Activated naive CD8-positive, alpha-beta T cell (primary cell): ENCODE measurements at regions not wholly inside any gene's neighbourhood (a gene's known extent, or its start where the extent isn't known, plus 50 kb on each side); places are given as distances from the start of the nearest gene placed in this dataset.

Experiments used
- H3K27ac Mint-ChIP-seq: one replicate; pipeline ENCODE4 v1.8.0; 2021; ENCODE audit warnings: mixed read lengths
- H3K27me3 Mint-ChIP-seq: one replicate; pipeline ENCODE4 v1.8.0; 2021; ENCODE audit warnings: mixed read lengths
- H3K36me3 Mint-ChIP-seq: one replicate; pipeline ENCODE4 v1.8.0; 2021; ENCODE audit warnings: mixed read lengths
- H3K4me1 Mint-ChIP-seq: one replicate; pipeline ENCODE4 v1.8.0; 2021; ENCODE audit warnings: low read depth, mixed read lengths
- H3K4me3 Mint-ChIP-seq: one replicate; pipeline ENCODE4 v1.8.0; 2021; ENCODE audit warnings: mild to moderate bottlenecking, mixed read lengths
- H3K9me3 Mint-ChIP-seq: one replicate; pipeline ENCODE4 v1.8.0; 2021; ENCODE audit warnings: low read depth, mixed read lengths

DNA sequence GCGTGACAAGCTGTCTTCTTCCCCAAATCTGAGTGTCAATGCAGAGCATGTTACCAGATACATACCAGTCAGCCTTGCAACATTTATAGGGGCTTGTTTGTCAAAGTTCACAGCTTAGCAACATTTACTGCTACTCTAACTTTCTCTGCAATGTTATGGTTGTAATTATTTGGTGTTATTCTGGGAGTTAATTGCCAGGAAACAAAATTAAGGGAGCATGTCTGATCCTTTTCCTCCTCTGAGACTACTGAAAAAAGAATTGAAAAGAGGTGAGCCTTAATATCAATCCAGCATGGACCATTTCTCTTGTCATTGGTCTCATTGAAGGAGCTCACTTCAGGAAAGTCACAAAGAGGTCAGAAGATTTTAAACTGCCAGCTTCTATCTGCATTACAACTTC, 465.6 kb upstream of the LINC00305 start:
- H3K36me3 Mint-ChIP-seq, result no peaks in the 10 kb centered on the region
- no peaks in the 10 kb centered on the region for H3K27me3 Mint-ChIP-seq
- H3K27ac Mint-ChIP-seq, result no peak overlapping the region
- peaks cover 15% of the 10 kb centered on the region for H3K9me3 Mint-ChIP-seq
- no peaks in the 10 kb centered on the region for H3K4me1 Mint-ChIP-seq
- H3K4me3 Mint-ChIP-seq, result no peak overlapping the region

DNA sequence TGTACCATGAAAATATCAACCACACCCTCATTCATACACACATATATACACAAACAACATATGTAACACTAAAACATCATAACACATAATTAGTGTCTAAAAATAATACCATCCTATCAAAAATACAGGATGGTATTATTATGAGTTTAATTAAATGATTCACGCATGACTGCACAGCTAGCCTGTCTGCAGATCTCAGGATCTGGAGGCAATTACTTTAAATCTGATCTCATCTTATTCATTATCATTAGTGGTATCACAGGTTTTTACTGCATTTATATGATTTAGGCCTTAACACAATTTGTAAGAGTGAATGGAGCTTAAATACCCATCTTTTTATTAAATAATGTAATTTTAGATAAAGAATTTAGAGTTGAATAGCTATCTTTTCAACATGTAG, 443.4 kb upstream of the LINC00305 start:
- Mint-ChIP-seq H3K27me3 (no peaks in the 10 kb centered on the region), H3K4me3 (no peak overlapping the region), H3K27ac (no peak overlapping the region), H3K36me3 (no peaks in the 10 kb centered on the region), H3K9me3 (peaks cover 6% of the 10 kb centered on the region), H3K4me1 (no peaks in the 10 kb centered on the region)

DNA sequence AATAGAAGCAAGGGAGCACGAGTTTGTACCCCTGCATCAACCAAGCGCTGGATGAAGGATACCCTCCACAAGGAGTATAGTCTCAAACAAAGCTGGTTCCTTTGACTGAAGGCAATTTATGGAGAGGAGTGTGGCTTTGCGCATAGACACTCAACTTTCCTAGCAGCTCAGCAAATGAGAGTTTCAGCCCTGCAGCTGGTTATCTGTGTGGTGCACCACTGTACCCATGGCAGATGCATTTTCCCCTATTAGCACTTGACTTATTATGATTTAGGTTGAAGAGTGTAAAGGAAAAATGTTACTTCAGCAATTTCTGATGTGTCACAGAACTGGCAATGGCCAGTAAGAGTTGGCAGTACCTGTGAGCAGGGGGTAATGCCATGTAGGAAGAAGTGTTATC, 440.1 kb upstream of the LINC00305 start:
- no peak overlapping the region for H3K27ac Mint-ChIP-seq
- H3K4me3 Mint-ChIP-seq, result no peak overlapping the region
- peaks cover 10% of the 10 kb centered on the region for H3K9me3 Mint-ChIP-seq
- no peaks in the 10 kb centered on the region for H3K36me3 Mint-ChIP-seq
- H3K4me1 Mint-ChIP-seq, result no peaks in the 10 kb centered on the region
- H3K27me3 Mint-ChIP-seq, result no peaks in the 10 kb centered on the region

DNA sequence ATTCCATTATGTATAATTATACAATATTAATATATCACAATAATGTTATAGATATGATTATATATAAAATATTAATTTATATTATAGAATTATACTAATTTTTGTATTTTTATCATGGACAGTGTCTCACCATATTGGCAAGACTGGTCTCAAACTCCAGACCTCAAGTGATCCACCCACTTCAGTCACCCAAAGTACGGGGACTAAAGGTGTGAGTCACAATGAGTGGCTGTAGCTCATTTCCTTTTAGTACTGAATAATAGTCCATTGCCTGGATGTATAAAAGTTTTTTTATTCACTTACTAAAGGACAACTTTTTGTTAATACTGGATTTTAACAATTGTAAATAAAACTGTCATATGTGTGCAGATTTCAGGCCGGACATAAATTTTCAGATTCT, 417.6 kb upstream of the LINC00305 start:
- no peaks in the 10 kb centered on the region for H3K27me3 Mint-ChIP-seq
- no peaks in the 10 kb centered on the region for H3K36me3 Mint-ChIP-seq
- peaks cover 25% of the 10 kb centered on the region for H3K9me3 Mint-ChIP-seq
- no peak overlapping the region for H3K4me3 Mint-ChIP-seq
- no peaks in the 10 kb centered on the region for H3K4me1 Mint-ChIP-seq
- no peak overlapping the region for H3K27ac Mint-ChIP-seq

DNA sequence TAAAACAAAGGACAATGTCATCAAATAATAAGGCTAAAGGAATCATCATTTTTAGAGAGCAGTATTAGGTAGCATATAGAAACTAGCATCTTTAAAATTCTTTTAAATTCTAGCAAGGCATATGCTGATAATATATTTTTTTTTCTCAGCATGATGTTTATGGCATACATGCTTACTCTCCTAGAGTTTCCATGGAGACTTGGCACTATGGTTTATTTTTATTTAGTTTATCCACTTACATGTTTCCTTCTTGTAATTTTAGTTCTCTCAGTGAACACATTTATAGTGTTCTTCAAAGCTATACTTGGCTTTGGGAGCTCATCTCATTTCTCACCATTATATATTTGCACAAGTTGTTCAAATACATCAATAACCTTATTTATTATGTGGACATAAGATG, 413.8 kb upstream of the LINC00305 start:
- no peaks in the 10 kb centered on the region for H3K36me3 Mint-ChIP-seq
- H3K9me3 Mint-ChIP-seq, result peaks cover 20% of the 10 kb centered on the region
- no peak overlapping the region for H3K4me3 Mint-ChIP-seq

DNA sequence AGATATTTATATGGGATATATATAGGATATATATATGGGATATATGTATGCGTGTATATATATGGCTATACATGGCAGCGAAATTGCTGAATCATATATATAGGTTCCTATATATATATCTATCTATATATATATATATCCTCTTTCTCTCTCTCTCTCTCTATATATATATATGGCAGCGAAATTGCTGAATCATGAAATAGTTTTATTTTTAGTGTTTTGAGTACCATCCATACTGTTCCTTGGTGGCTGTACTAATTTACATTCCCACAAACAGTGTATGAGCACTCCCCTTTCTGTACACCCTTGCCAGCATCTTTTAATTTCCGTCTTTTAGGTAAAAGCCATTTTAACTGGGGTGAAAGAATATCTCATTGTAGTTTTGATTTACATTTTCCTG, 397.6 kb upstream of the LINC00305 start:
- no peak overlapping the region for H3K4me3 Mint-ChIP-seq

More for the DNA sequence above, 413.8 kb upstream of the LINC00305 start:
- no peaks in the 10 kb centered on the region for H3K4me1 Mint-ChIP-seq
- no peaks in the 10 kb centered on the region for H3K27me3 Mint-ChIP-seq
- H3K27ac Mint-ChIP-seq, result no peak overlapping the region

DNA sequence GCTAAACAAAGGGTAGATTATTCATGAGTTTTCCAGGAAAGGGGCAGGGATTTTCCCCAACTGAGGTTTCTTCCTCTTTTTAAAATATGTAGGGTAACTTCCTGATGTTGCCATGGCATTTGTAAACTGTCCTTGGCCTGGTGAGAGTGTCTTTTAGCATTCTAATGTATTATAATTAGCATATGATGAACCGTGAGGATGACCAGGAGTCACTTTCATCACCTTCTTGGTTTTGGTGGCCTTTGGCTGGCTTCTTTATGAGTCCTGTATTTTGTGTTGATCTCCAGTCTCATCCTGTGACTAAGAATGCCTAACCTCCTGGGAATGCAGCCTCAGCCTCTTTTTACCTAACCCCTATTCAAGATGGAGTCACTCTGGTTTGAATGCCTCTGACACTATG, 391.0 kb upstream of the LINC00305 start:
- no peak overlapping the region for H3K4me3 Mint-ChIP-seq
- H3K27ac Mint-ChIP-seq, result no peak overlapping the region
- no peaks in the 10 kb centered on the region for H3K27me3 Mint-ChIP-seq
- H3K4me1 Mint-ChIP-seq, result no peaks in the 10 kb centered on the region
- no peaks in the 10 kb centered on the region for H3K36me3 Mint-ChIP-seq
- H3K9me3 Mint-ChIP-seq, result peaks cover 8% of the 10 kb centered on the region

More for the DNA sequence above, 397.6 kb upstream of the LINC00305 start:
- H3K27me3 Mint-ChIP-seq, result no peaks in the 10 kb centered on the region
- no peaks in the 10 kb centered on the region for H3K36me3 Mint-ChIP-seq
- no peak overlapping the region for H3K27ac Mint-ChIP-seq
- H3K4me1 Mint-ChIP-seq, result no peaks in the 10 kb centered on the region
- no peaks in the 10 kb centered on the region for H3K9me3 Mint-ChIP-seq

DNA sequence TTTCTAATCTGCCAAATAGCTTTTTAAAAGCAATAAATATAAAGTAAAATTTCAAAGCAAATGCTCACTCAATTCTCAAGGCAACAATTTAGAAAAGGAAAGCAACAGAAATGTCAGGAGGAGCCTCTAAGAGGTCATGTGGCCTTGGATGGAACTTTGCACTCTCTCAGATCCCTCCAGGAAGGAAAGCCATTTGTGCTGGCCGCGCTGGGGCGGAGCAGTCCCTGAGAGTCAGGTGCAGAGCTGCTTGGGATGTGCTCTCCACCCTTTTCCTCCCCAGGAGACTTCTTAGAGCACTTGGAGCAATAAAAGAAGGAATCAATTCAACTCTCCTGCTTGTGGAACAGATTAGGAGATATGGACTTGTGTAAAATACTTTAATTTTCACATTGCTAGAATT, 379.8 kb upstream of the LINC00305 start:
- no peak overlapping the region for H3K27ac Mint-ChIP-seq
- no peak overlapping the region for H3K4me3 Mint-ChIP-seq
- no peaks in the 10 kb centered on the region for H3K4me1 Mint-ChIP-seq
- no peaks in the 10 kb centered on the region for H3K27me3 Mint-ChIP-seq
- peaks cover 4% of the 10 kb centered on the region for H3K9me3 Mint-ChIP-seq
- H3K36me3 Mint-ChIP-seq, result no peaks in the 10 kb centered on the region

DNA sequence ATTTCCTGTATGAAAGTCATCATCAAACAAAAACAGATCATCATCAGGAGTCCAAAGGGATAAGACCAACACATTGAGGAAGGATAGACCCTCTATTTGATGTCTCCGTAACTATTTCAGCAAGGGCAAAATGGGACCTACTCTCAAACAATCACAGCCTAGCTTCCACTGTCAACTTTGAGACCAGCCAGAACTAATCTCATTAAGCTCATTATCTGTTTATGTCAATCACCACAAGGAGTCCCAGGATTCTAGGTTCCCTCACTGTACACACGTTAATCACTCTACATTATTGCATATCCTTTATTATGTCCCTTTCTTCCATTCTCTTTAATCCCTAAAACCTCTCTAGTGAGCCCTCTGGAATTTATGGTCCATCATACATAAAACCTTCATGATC, 370.3 kb upstream of the LINC00305 start:
- Mint-ChIP-seq H3K27ac (no peak overlapping the region), H3K27me3 (no peaks in the 10 kb centered on the region), H3K4me1 (no peaks in the 10 kb centered on the region), H3K4me3 (no peak overlapping the region), H3K36me3 (no peaks in the 10 kb centered on the region), H3K9me3 (peaks cover 17% of the 10 kb centered on the region)

DNA sequence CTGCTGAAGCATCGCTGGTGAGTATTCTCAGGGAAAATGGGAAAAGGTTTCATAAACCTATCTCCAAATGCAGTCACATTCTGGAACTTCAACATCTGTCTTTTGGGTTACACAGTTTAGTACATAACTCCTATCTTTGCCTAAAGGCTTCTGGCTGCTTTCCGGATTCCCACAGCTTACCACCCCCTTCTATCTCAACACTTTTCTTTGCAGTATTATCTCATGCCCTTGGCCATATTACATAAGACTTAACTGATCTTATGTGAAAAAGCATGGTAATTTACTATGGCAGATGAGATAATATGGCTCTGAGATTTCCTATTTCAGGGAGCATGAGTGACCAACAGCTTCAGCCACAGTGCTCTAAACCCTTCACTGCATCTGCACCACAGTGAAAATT, 369.3 kb upstream of the LINC00305 start:
- Mint-ChIP-seq H3K27ac (no peak overlapping the region), H3K36me3 (no peaks in the 10 kb centered on the region), H3K9me3 (peaks cover 17% of the 10 kb centered on the region), H3K4me3 (no peak overlapping the region), H3K4me1 (no peaks in the 10 kb centered on the region), H3K27me3 (no peaks in the 10 kb centered on the region)

DNA sequence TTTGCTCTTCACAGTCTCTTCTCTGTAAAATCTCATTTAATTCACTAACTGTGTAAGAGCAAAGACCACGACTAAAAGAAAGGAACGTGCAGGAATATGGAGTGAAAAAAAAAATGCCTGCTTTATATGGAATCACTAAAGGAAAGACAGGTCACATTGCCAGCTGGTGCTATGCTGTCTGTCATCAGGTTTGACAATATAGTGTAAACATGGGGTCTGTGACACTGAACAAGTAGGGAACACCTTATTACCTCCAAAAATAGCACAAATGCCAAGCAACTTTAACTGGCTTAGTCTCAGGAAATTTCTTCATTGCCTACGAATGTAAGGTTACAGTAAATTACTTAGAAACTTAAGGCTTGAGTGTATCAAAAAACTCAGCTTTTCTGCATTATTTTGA, 364.5 kb upstream of the LINC00305 start:
- no peak overlapping the region for H3K27ac Mint-ChIP-seq
- no peaks in the 10 kb centered on the region for H3K27me3 Mint-ChIP-seq
- H3K4me1 Mint-ChIP-seq, result no peaks in the 10 kb centered on the region
- H3K36me3 Mint-ChIP-seq, result no peaks in the 10 kb centered on the region
- peaks cover 3% of the 10 kb centered on the region for H3K9me3 Mint-ChIP-seq
- H3K4me3 Mint-ChIP-seq, result no peak overlapping the region

DNA sequence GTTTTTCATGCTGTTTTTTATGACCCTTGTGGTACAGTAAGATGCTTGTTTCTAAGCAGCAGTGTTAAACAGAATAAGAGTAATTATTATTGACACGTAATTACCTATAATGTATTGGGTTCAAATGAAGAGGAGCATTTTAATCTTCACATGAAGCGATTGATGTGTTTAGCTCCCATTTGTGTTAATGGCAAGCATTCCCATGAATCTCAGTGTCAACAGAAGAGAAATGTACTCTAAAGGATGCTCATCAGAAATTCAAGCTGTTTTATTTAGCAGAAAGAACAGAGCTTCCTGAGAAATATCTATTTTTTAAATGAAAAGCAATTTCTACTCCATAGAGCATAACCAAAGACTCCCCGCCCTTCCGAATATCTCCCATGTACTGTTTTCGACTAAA, 341.3 kb upstream of the LINC00305 start:
- H3K9me3 Mint-ChIP-seq, result peaks cover 12% of the 10 kb centered on the region
- no peak overlapping the region for H3K27ac Mint-ChIP-seq
- peaks cover 1% of the 10 kb centered on the region for H3K27me3 Mint-ChIP-seq
- no peak overlapping the region for H3K4me3 Mint-ChIP-seq
- H3K4me1 Mint-ChIP-seq, result no peaks in the 10 kb centered on the region
- H3K36me3 Mint-ChIP-seq, result no peaks in the 10 kb centered on the region

DNA sequence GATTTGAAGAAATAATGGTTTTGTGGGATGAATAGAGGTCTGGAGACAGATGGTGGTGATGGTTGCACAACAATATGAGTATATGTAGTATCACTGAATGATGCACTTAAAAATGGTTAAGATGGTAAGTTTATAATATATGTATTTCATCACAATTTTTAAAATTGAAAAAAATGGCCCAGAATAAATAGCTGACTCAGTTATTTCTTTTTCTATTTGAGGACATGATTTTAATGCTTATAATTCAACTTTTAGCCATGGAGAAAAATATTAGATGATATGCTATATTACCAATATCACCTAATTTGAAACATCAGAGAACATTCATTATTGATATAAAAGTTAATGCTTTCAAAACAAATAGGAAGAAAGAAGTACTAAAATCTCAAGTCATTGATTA, 339.8 kb upstream of the LINC00305 start:
- Mint-ChIP-seq H3K27me3 (peaks cover 1% of the 10 kb centered on the region), H3K27ac (no peak overlapping the region), H3K4me3 (no peak overlapping the region)

DNA sequence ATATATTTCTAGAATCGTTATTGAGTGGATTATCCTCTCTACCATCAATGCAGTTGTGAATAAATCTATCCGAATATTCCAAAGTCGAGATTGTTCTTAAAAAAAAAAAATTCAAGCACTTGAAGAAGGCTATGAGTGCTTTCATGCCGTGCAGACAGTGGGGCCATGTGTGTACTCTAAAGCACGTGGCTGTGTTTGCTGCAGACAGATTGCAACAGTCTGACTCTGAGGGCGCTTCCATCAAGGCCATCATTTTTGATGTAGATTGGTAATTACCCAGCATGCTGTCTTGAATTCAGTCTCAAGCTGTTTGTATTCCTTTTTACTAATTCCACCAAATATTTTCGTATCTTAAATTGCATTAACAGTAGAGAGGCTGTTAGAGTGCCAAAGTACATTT, 325.9 kb upstream of the LINC00305 start:
- no peak overlapping the region for H3K4me3 Mint-ChIP-seq
- no peak overlapping the region for H3K27ac Mint-ChIP-seq
- no peaks in the 10 kb centered on the region for H3K4me1 Mint-ChIP-seq
- H3K36me3 Mint-ChIP-seq, result no peaks in the 10 kb centered on the region
- peaks cover 5% of the 10 kb centered on the region for H3K9me3 Mint-ChIP-seq
- H3K27me3 Mint-ChIP-seq, result no peaks in the 10 kb centered on the region

More for the DNA sequence above, 339.8 kb upstream of the LINC00305 start:
- Mint-ChIP-seq H3K36me3 (no peaks in the 10 kb centered on the region), H3K4me1 (no peaks in the 10 kb centered on the region), H3K9me3 (peaks cover 12% of the 10 kb centered on the region)

DNA sequence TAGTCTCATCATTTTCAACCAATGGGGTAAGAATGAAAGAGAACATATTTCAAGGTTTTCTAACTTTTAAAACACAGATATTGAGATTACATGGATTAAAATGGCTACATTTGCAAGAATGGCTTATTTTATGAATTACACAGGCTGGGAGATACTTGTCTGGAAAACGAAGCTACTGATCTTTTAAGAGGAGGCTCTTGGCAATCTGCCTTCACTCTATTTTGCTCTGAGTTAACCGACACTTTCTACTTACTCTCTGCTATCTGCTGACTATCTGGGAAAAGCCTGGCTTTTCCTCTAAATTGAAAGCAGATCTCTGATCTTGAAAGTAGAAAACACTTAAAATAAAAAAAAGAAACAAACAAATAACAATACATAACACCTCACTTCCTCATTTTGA, 325.4 kb upstream of the LINC00305 start:
- Mint-ChIP-seq H3K27ac (no peak overlapping the region), H3K9me3 (peaks cover 5% of the 10 kb centered on the region), H3K4me1 (no peaks in the 10 kb centered on the region), H3K36me3 (no peaks in the 10 kb centered on the region), H3K27me3 (no peaks in the 10 kb centered on the region), H3K4me3 (no peak overlapping the region)

DNA sequence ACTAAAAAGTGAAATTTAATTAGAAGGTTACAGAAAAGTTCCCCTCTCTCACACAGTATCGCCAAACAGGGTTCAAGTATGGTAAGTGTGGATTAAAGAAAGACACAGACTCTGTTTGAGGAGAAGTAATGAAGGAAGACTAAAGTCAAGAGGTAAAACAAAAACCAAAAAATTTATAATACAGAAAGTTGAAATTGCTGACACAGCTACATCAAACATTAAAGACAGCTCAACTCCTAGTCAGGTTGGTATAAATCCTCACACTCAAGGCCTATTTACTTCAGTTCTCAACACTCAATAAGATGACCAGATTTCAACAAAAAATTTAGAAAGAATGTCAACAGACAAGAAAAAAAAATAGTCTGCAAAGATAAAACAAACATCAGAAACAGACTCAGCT, 300.5 kb upstream of the LINC00305 start:
- Mint-ChIP-seq H3K27ac (no peak overlapping the region), H3K4me1 (no peaks in the 10 kb centered on the region), H3K4me3 (no peak overlapping the region), H3K36me3 (no peaks in the 10 kb centered on the region), H3K9me3 (peaks cover 7% of the 10 kb centered on the region), H3K27me3 (no peaks in the 10 kb centered on the region)

DNA sequence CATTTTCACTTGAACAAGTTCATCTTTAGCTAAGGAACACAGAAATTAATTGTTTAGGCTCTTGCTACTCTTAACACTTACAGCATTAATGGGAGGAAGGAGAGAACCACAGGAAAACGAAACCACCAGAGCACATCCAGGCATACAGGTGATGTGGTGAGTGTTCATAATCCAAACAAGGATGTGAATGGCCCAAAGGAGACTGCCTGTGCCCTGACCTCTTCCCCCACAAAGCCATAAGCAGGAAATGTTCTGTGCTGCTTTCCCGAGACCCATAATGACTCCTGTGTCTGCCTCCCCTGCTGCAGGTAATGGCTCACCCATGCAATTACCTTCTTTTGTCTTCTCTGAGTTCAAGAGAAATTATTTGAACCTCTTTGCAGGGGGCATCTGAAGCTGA, 295.9 kb upstream of the LINC00305 start:
- H3K36me3 Mint-ChIP-seq, result no peaks in the 10 kb centered on the region
- peaks cover 11% of the 10 kb centered on the region for H3K9me3 Mint-ChIP-seq
- H3K4me1 Mint-ChIP-seq, result no peaks in the 10 kb centered on the region
- no peak overlapping the region for H3K27ac Mint-ChIP-seq
- H3K4me3 Mint-ChIP-seq, result no peak overlapping the region
- H3K27me3 Mint-ChIP-seq, result no peaks in the 10 kb centered on the region
